SK-N-SH (cell line): ENCODE measurements at regions not wholly inside any gene's neighbourhood (a gene's known extent, or its start where the extent isn't known, plus 50 kb on each side); places are given as distances from the start of the nearest gene placed in this dataset.

Experiments
- EP300 ChIP-seq, 2 experiments: IDR thresholded peaks; 2 replicates each; pipeline versions ENCODE4 v1.4.0 to v1.6.1; 2012; ENCODE audit warnings: borderline replicate concordance in 1 of 2, low read depth in 1 of 2, low read length in 1 of 2
- MXI1 ChIP-seq: IDR thresholded peaks from 2 replicates; pipeline ENCODE4 v1.6.1; 2012; ENCODE audit warnings: mild to moderate bottlenecking, low read depth, low read length, improper control_type of control experiment
- POLR2AphosphoS5 ChIP-seq: IDR thresholded peaks from 2 replicates; pipeline ENCODE4 v1.6.1; 2012; ENCODE audit warnings: low read depth, low read length
- RAD21 ChIP-seq: IDR thresholded peaks from 2 replicates; pipeline ENCODE4 v1.6.1; 2012; ENCODE audit warnings: mild to moderate bottlenecking, low read length
- SIN3A ChIP-seq: IDR thresholded peaks from 2 replicates; pipeline ENCODE4 v1.6.1; 2012; ENCODE audit warnings: low read depth, mild to moderate bottlenecking, low read length, moderate library complexity, borderline replicate concordance
- TAF1 ChIP-seq: IDR thresholded peaks from 2 replicates; pipeline ENCODE4 v1.6.1; 2012; ENCODE audit warnings: low read depth, mild to moderate bottlenecking, low read length, moderate library complexity, borderline replicate concordance
- TF ChIP-seq, protein P1 (sequence below): fragments of 200-600 bp; sonication (generic); IDR thresholded peaks from 2 replicates; pipeline ENCODE4 v1.6.1; 2017; ENCODE audit warnings: antibody characterized with exemption, mild to moderate bottlenecking, moderate library complexity
- TF ChIP-seq, protein P2 (sequence below): IDR thresholded peaks from 2 replicates; pipeline ENCODE4 v1.4.0; 2012; ENCODE audit warnings: low read depth, borderline replicate concordance
- TF ChIP-seq, protein P3 (sequence below): IDR thresholded peaks from 2 replicates; pipeline ENCODE4 v1.4.0; 2012; ENCODE audit warnings: low read depth
- TF ChIP-seq, protein P4 (sequence below): fragments of 150-350 bp; IDR thresholded peaks from 2 replicates; pipeline ENCODE4 v1.6.1; 2016; ENCODE audit warnings: mild to moderate bottlenecking, low read depth, low read length
- TF ChIP-seq, protein P5 (sequence below): IDR thresholded peaks from 2 replicates; pipeline ENCODE4 v1.4.0; 2012; ENCODE audit warnings: low read depth, borderline replicate concordance
- TF ChIP-seq, protein P6 (sequence below): fragments of 150-350 bp; IDR thresholded peaks from 2 replicates; pipeline ENCODE4 v1.6.1; 2017; ENCODE audit warnings: antibody characterized with exemption, low read length, low read depth, borderline replicate concordance

DNA sequence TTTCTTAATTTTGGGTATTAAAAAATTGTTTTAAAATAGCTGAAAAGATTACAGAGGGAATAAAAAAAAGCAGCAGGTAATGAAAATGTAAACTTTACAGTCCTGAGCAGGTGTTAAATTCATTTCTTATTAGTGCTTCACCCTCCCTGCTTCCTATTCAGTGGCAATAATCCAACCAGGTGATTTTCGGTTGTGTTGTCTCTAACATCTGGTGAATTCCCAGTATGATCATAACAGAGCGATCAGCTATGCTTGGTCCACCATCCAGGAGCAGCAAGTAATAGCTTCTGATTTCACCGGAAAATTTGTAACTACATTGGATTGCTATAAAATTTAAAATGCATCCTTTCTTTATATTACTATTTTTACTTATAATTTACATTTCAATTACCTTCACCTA, 673.1 kb downstream of the SOCS6 start:
- TF ChIP-seq MXI1 (no peak), EP300 (IDR thresholded peaks at IDR 0.05; ENCODE audit: borderline replicate concordance in 1 of 2, low read depth in 1 of 2, low read length in 1 of 2) (no peak), TAF1 (no peak), SIN3A (no peak), POLR2AphosphoS5 (no peak), RAD21 (no peak)
- TF ChIP-seq, protein P1, sequence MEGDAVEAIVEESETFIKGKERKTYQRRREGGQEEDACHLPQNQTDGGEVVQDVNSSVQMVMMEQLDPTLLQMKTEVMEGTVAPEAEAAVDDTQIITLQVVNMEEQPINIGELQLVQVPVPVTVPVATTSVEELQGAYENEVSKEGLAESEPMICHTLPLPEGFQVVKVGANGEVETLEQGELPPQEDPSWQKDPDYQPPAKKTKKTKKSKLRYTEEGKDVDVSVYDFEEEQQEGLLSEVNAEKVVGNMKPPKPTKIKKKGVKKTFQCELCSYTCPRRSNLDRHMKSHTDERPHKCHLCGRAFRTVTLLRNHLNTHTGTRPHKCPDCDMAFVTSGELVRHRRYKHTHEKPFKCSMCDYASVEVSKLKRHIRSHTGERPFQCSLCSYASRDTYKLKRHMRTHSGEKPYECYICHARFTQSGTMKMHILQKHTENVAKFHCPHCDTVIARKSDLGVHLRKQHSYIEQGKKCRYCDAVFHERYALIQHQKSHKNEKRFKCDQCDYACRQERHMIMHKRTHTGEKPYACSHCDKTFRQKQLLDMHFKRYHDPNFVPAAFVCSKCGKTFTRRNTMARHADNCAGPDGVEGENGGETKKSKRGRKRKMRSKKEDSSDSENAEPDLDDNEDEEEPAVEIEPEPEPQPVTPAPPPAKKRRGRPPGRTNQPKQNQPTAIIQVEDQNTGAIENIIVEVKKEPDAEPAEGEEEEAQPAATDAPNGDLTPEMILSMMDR: no peak
- TF ChIP-seq, protein P2, sequence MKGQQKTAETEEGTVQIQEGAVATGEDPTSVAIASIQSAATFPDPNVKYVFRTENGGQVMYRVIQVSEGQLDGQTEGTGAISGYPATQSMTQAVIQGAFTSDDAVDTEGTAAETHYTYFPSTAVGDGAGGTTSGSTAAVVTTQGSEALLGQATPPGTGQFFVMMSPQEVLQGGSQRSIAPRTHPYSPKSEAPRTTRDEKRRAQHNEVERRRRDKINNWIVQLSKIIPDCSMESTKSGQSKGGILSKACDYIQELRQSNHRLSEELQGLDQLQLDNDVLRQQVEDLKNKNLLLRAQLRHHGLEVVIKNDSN: no peak
- TF ChIP-seq, protein P3, sequence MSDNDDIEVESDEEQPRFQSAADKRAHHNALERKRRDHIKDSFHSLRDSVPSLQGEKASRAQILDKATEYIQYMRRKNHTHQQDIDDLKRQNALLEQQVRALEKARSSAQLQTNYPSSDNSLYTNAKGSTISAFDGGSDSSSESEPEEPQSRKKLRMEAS: no peak
- TF ChIP-seq, protein P4, sequence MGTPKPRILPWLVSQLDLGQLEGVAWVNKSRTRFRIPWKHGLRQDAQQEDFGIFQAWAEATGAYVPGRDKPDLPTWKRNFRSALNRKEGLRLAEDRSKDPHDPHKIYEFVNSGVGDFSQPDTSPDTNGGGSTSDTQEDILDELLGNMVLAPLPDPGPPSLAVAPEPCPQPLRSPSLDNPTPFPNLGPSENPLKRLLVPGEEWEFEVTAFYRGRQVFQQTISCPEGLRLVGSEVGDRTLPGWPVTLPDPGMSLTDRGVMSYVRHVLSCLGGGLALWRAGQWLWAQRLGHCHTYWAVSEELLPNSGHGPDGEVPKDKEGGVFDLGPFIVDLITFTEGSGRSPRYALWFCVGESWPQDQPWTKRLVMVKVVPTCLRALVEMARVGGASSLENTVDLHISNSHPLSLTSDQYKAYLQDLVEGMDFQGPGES: no peak
- TF ChIP-seq, protein P5, sequence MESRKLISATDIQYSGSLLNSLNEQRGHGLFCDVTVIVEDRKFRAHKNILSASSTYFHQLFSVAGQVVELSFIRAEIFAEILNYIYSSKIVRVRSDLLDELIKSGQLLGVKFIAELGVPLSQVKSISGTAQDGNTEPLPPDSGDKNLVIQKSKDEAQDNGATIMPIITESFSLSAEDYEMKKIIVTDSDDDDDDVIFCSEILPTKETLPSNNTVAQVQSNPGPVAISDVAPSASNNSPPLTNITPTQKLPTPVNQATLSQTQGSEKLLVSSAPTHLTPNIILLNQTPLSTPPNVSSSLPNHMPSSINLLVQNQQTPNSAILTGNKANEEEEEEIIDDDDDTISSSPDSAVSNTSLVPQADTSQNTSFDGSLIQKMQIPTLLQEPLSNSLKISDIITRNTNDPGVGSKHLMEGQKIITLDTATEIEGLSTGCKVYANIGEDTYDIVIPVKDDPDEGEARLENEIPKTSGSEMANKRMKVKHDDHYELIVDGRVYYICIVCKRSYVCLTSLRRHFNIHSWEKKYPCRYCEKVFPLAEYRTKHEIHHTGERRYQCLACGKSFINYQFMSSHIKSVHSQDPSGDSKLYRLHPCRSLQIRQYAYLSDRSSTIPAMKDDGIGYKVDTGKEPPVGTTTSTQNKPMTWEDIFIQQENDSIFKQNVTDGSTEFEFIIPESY: no peak
- TF ChIP-seq, protein P6, sequence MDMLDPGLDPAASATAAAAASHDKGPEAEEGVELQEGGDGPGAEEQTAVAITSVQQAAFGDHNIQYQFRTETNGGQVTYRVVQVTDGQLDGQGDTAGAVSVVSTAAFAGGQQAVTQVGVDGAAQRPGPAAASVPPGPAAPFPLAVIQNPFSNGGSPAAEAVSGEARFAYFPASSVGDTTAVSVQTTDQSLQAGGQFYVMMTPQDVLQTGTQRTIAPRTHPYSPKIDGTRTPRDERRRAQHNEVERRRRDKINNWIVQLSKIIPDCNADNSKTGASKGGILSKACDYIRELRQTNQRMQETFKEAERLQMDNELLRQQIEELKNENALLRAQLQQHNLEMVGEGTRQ: no peak
